Endodermal cell (in vitro differentiated cells): ENCODE measurements at regions not wholly inside any gene's neighbourhood (a gene's known extent, or its start where the extent isn't known, plus 50 kb on each side); places are given as distances from the start of the nearest gene placed in this dataset.

Experiments
- DNase-seq: peaks from one replicate; pipeline ENCODE4 v3.0.0-alpha.2; 2017
- H3K27ac ChIP-seq: 2 replicates; pipeline ENCODE4 v1.5.1; 2013; ENCODE audit warnings: mild to moderate bottlenecking, low read depth, low read length, moderate library complexity
- H3K27me3 ChIP-seq: 2 replicates; pipeline ENCODE4 v1.6.1; 2013; ENCODE audit warnings: mild to moderate bottlenecking, low read length, moderate library complexity; ENCODE audit not compliant: insufficient read depth, control insufficient read depth, poor library complexity, severe bottlenecking
- H3K36me3 ChIP-seq: 2 replicates; pipeline ENCODE4 v1.7.0; 2013; ENCODE audit warnings: mild to moderate bottlenecking, low read length, moderate library complexity; ENCODE audit not compliant: control insufficient read depth, insufficient read depth
- H3K4me1 ChIP-seq: one replicate; pipeline ENCODE4 v1.7.0; 2013; ENCODE audit warnings: low read length; ENCODE audit not compliant: control insufficient read depth, insufficient read depth
- H3K4me3 ChIP-seq: 2 replicates; pipeline ENCODE4 v1.5.1; 2013; ENCODE audit warnings: mild to moderate bottlenecking, low read length, moderate library complexity
- H3K9ac ChIP-seq: 2 replicates; pipeline ENCODE4 v1.6.1; 2013; ENCODE audit warnings: mild to moderate bottlenecking, low read length, moderate library complexity; ENCODE audit not compliant: poor library complexity, severe bottlenecking; ENCODE audit errors: extremely low read depth
- H3K9me3 ChIP-seq: 2 replicates; pipeline ENCODE4 v1.6.1; 2013; ENCODE audit warnings: mild to moderate bottlenecking, low read length, moderate library complexity; ENCODE audit not compliant: control insufficient read depth
- H3K27ac Mint-ChIP-seq: 2 replicates; pipeline ENCODE4 v1.8.0; 2020; ENCODE audit warnings: mixed read lengths
- H3K27me3 Mint-ChIP-seq: 2 replicates; pipeline ENCODE4 v1.8.0; 2021; ENCODE audit warnings: mild to moderate bottlenecking, mixed read lengths; ENCODE audit not compliant: insufficient read depth
- H3K36me3 Mint-ChIP-seq: 2 replicates; pipeline ENCODE4 v1.8.0; 2020; ENCODE audit warnings: low read depth, mixed read lengths
- H3K4me1 Mint-ChIP-seq: 2 replicates; pipeline ENCODE4 v1.8.0; 2020; ENCODE audit warnings: mixed read lengths
- H3K4me3 Mint-ChIP-seq: 2 replicates; pipeline ENCODE4 v1.8.0; 2020; ENCODE audit warnings: mild to moderate bottlenecking, moderate library complexity, mixed read lengths
- H3K9me3 Mint-ChIP-seq: 2 replicates; pipeline ENCODE4 v1.8.0; 2020; ENCODE audit warnings: mild to moderate bottlenecking, mixed read lengths
- WGBS, 2 experiments: methylation state at CpG; one replicate each; pipeline versions ENCODE4 v1.1.5 to v1.1.7; 2013; ENCODE audit warnings: missing lambda C conversion rate in 2 of 2, mixed read lengths in 1 of 2; ENCODE audit not compliant: insufficient coverage in 1 of 2, insufficient read length in 1 of 2; 5-methylcytosine and 5-hydroxymethylcytosine counted together
- TF ChIP-seq, protein P1 (sequence below): fragments of 200-600 bp; sonication (generic); conservative IDR thresholded peaks from 2 replicates; pipeline ENCODE4 v1.5.0; 2021; ENCODE audit warnings: antibody characterized with exemption, mild to moderate bottlenecking

DNA sequence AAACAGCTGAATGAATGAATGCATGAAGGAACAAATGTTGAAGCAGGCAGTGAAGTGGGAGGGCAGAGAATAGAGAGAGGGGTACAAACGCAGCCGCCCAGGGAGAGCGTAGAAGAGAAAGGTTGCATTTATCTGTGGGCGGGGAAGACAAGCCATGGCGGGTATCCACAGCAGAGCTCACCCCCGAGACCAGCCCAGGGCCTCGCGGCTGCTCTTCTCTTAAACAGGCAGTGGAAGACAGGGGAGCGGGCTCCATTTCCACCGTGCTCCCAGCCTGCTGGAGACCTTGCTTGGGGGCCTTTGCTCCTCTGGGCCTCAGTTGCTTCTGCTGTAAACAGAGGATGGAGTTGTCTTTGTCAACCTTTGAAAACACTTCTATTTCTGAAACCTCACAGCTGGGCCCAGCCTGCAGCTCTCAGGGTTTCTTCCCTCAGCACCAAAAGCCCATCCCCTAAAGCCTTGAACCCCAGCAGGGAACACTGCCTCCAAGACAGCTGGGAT lies 259.5 kb downstream of the UACA start:
- Histone ChIP-seq H3K4me3 (no peak overlapping the region), H3K27me3 (no peaks in the 10 kb centered on the region), H3K9me3 (peaks cover 5% of the 10 kb centered on the region), H3K9ac (no peak overlapping the region), H3K4me1 (peaks cover 11% of the 10 kb centered on the region), H3K36me3 (no peaks in the 10 kb centered on the region), H3K27ac (no peak overlapping the region)
- H3K27me3 Mint-ChIP-seq = peaks cover 15% of the 10 kb centered on the region
- WGBS, 2 experiments = 72 to 75% methylated on average over 8 to 10 of the region's 10 CpGs
- H3K36me3 Mint-ChIP-seq = no peaks in the 10 kb centered on the region
- DNase-seq = no peak
- TF ChIP-seq, protein P1, sequence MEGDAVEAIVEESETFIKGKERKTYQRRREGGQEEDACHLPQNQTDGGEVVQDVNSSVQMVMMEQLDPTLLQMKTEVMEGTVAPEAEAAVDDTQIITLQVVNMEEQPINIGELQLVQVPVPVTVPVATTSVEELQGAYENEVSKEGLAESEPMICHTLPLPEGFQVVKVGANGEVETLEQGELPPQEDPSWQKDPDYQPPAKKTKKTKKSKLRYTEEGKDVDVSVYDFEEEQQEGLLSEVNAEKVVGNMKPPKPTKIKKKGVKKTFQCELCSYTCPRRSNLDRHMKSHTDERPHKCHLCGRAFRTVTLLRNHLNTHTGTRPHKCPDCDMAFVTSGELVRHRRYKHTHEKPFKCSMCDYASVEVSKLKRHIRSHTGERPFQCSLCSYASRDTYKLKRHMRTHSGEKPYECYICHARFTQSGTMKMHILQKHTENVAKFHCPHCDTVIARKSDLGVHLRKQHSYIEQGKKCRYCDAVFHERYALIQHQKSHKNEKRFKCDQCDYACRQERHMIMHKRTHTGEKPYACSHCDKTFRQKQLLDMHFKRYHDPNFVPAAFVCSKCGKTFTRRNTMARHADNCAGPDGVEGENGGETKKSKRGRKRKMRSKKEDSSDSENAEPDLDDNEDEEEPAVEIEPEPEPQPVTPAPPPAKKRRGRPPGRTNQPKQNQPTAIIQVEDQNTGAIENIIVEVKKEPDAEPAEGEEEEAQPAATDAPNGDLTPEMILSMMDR = no peak
- H3K4me3 Mint-ChIP-seq = no peak overlapping the region
- H3K4me1 Mint-ChIP-seq = peaks cover 40% of the 10 kb centered on the region
- H3K9me3 Mint-ChIP-seq = peaks cover 5% of the 10 kb centered on the region
- H3K27ac Mint-ChIP-seq = no peak overlapping the region

GRCh38 chr15:70503073-70503745 lies 260.1 kb downstream of the UACA start:
- no peaks in the 10 kb centered on the region for H3K27me3 ChIP-seq
- no peak for DNase-seq
- no peaks in the 10 kb centered on the region for H3K36me3 Mint-ChIP-seq
- H3K4me3 Mint-ChIP-seq = no peak overlapping the region
- WGBS, 2 experiments = 84 to 100% methylated on average over 3 to 8 of the region's 8 CpGs
- TF ChIP-seq, protein P1 = no peak
- H3K9me3 ChIP-seq = peaks cover 5% of the 10 kb centered on the region
- no peak overlapping the region for H3K4me3 ChIP-seq
- H3K4me1 Mint-ChIP-seq = peaks cover 35% of the 10 kb centered on the region
- no peak overlapping the region for H3K9ac ChIP-seq
- H3K36me3 ChIP-seq = no peaks in the 10 kb centered on the region
- H3K9me3 Mint-ChIP-seq = peaks cover 5% of the 10 kb centered on the region
- no peak overlapping the region for H3K27ac ChIP-seq
- peaks cover 11% of the 10 kb centered on the region for H3K4me1 ChIP-seq
- H3K27me3 Mint-ChIP-seq = peaks cover 15% of the 10 kb centered on the region
- no peak overlapping the region for H3K27ac Mint-ChIP-seq

GRCh38 chr15:70502529-70502928 lies 260.8 kb downstream of the UACA start:
- WGBS, 2 experiments = 80 to 89% methylated on average over 9 to 10 of the region's 10 CpGs
- DNase-seq = no peak
- H3K9me3 Mint-ChIP-seq = peaks cover 5% of the 10 kb centered on the region
- Histone ChIP-seq H3K4me1 (peaks cover 11% of the 10 kb centered on the region), H3K4me3 (no peak overlapping the region), H3K9me3 (peaks cover 5% of the 10 kb centered on the region), H3K27me3 (no peaks in the 10 kb centered on the region), H3K36me3 (no peaks in the 10 kb centered on the region), H3K9ac (no peak overlapping the region), H3K27ac (no peak overlapping the region)
- TF ChIP-seq, protein P1 = no peak
- no peak overlapping the region for H3K4me3 Mint-ChIP-seq
- H3K27ac Mint-ChIP-seq = no peak overlapping the region
- peaks cover 15% of the 10 kb centered on the region for H3K27me3 Mint-ChIP-seq
- H3K4me1 Mint-ChIP-seq = peaks cover 35% of the 10 kb centered on the region
- H3K36me3 Mint-ChIP-seq = no peaks in the 10 kb centered on the region
